ENCODE measurements at regions not wholly inside any gene's neighbourhood (a gene's known extent, or its start where the extent isn't known, plus 50 kb on each side); places are given as distances from the start of the nearest gene placed in this dataset.
"Not testable (repeated sequence)": the region's sequence is repeated elsewhere in the genome, so short reads cannot be mapped to it uniquely, and the experiment has no call there.

- no peak overlapping the region for H3K27ac Mint-ChIP-seq
- H3K36me3 Mint-ChIP-seq, result no peaks in the 10 kb centered on the region
- peaks cover 2% of the 10 kb centered on the region for H3K27me3 Mint-ChIP-seq
- no peak overlapping the region for H3K4me3 Mint-ChIP-seq
- H3K9me3 Mint-ChIP-seq, result no peaks in the 10 kb centered on the region
- no peaks in the 10 kb centered on the region for H3K4me1 Mint-ChIP-seq
Observed at GRCh38 chr1:94658221-94658620, 116.7 kb upstream of the F3 start.

GRCh38 chr1:94657776-94658175, 116.2 kb upstream of the F3 start:
- not testable (repeated sequence) for H3K4me3 Mint-ChIP-seq, H3K9me3 Mint-ChIP-seq, H3K36me3 Mint-ChIP-seq, H3K4me1 Mint-ChIP-seq, H3K27me3 Mint-ChIP-seq, H3K27ac Mint-ChIP-seq

GRCh38 chr1:94656967-94657366, 115.4 kb upstream of the F3 start:
- Mint-ChIP-seq H3K27ac (no peak overlapping the region), H3K9me3 (no peaks in the 10 kb centered on the region), H3K36me3 (no peaks in the 10 kb centered on the region), H3K4me3 (no peak overlapping the region), H3K27me3 (peaks cover 2% of the 10 kb centered on the region), H3K4me1 (no peaks in the 10 kb centered on the region)

GRCh38 chr1:94654919-94655318, 113.4 kb upstream of the F3 start:
- H3K27ac Mint-ChIP-seq, result no peak overlapping the region
- peaks cover 6% of the 10 kb centered on the region for H3K27me3 Mint-ChIP-seq
- H3K4me1 Mint-ChIP-seq, result no peaks in the 10 kb centered on the region
- H3K36me3 Mint-ChIP-seq, result no peaks in the 10 kb centered on the region
- no peak overlapping the region for H3K4me3 Mint-ChIP-seq
- H3K9me3 Mint-ChIP-seq, result no peaks in the 10 kb centered on the region

GRCh38 chr1:94654459-94654858, 112.9 kb upstream of the F3 start:
- H3K4me3 Mint-ChIP-seq, result no peak overlapping the region
- H3K4me1 Mint-ChIP-seq, result no peaks in the 10 kb centered on the region
- no peak overlapping the region for H3K27ac Mint-ChIP-seq
- H3K9me3 Mint-ChIP-seq, result no peaks in the 10 kb centered on the region
- no peaks in the 10 kb centered on the region for H3K36me3 Mint-ChIP-seq
- H3K27me3 Mint-ChIP-seq, result peaks cover 6% of the 10 kb centered on the region

- H3K27me3 Mint-ChIP-seq, result peaks cover 6% of the 10 kb centered on the region
- H3K36me3 Mint-ChIP-seq, result no peaks in the 10 kb centered on the region
- no peaks in the 10 kb centered on the region for H3K9me3 Mint-ChIP-seq
- H3K4me3 Mint-ChIP-seq, result no peak overlapping the region
- no peaks in the 10 kb centered on the region for H3K4me1 Mint-ChIP-seq
- H3K27ac Mint-ChIP-seq, result no peak overlapping the region
Observed at GRCh38 chr1:94654031-94654430, 112.5 kb upstream of the F3 start.

- Mint-ChIP-seq H3K4me1 (no peaks in the 10 kb centered on the region), H3K36me3 (no peaks in the 10 kb centered on the region), H3K27me3 (peaks cover 6% of the 10 kb centered on the region), H3K4me3 (no peak overlapping the region), H3K9me3 (no peaks in the 10 kb centered on the region), H3K27ac (no peak overlapping the region)
Observed at GRCh38 chr1:94653454-94653853, 111.9 kb upstream of the F3 start.

GRCh38 chr1:94651076-94651475, 109.5 kb upstream of the F3 start:
- Mint-ChIP-seq H3K36me3 (no peaks in the 10 kb centered on the region), H3K27ac (no peak overlapping the region), H3K9me3 (no peaks in the 10 kb centered on the region), H3K27me3 (peaks cover 7% of the 10 kb centered on the region), H3K4me1 (no peaks in the 10 kb centered on the region), H3K4me3 (no peak overlapping the region)

GRCh38 chr1:94650301-94650700, 108.7 kb upstream of the F3 start:
- Mint-ChIP-seq H3K4me3 (no peak overlapping the region), H3K27ac (no peak overlapping the region)

GRCh38 chr1:94648225-94649007, 106.9 kb upstream of the F3 start:
- no peaks in the 10 kb centered on the region for H3K9me3 Mint-ChIP-seq
- H3K36me3 Mint-ChIP-seq, result no peaks in the 10 kb centered on the region
- peaks cover 7% of the 10 kb centered on the region for H3K27me3 Mint-ChIP-seq
- no peak overlapping the region for H3K4me3 Mint-ChIP-seq
- H3K27ac Mint-ChIP-seq, result no peak overlapping the region
- H3K4me1 Mint-ChIP-seq, result no peaks in the 10 kb centered on the region

More at GRCh38 chr1:94650301-94650700, 108.7 kb upstream of the F3 start:
- Mint-ChIP-seq H3K27me3 (peaks cover 7% of the 10 kb centered on the region), H3K9me3 (no peaks in the 10 kb centered on the region), H3K36me3 (no peaks in the 10 kb centered on the region), H3K4me1 (no peaks in the 10 kb centered on the region)

GRCh38 chr1:94646786-94647555, 105.4 kb upstream of the F3 start:
- Mint-ChIP-seq H3K36me3 (no peaks in the 10 kb centered on the region), H3K4me1 (no peaks in the 10 kb centered on the region), H3K27ac (no peak overlapping the region), H3K4me3 (no peak overlapping the region), H3K27me3 (peaks cover 7% of the 10 kb centered on the region), H3K9me3 (no peaks in the 10 kb centered on the region)

- Mint-ChIP-seq H3K27me3 (peaks cover 7% of the 10 kb centered on the region), H3K9me3 (no peaks in the 10 kb centered on the region), H3K27ac (peak overlapping the region in 1 of 3 donors; percentile 23)
Observed at GRCh38 chr1:94646141-94646643, 104.6 kb upstream of the F3 start.

GRCh38 chr1:94644352-94644751, 102.8 kb upstream of the F3 start:
- H3K36me3 Mint-ChIP-seq, result no peaks in the 10 kb centered on the region
- no peak overlapping the region for H3K27ac Mint-ChIP-seq
- H3K9me3 Mint-ChIP-seq, result peaks cover 0 to 11% (median 3%) of the 10 kb centered on the region in 3 donors
- H3K4me1 Mint-ChIP-seq, result no peaks in the 10 kb centered on the region
- H3K27me3 Mint-ChIP-seq, result peaks cover 1% of the 10 kb centered on the region
- H3K4me3 Mint-ChIP-seq, result no peak overlapping the region

More at GRCh38 chr1:94646141-94646643, 104.6 kb upstream of the F3 start:
- Mint-ChIP-seq H3K4me1 (no peaks in the 10 kb centered on the region), H3K4me3 (no peak overlapping the region), H3K36me3 (no peaks in the 10 kb centered on the region)

GRCh38 chr1:94643819-94644218, 102.3 kb upstream of the F3 start:
- H3K9me3 Mint-ChIP-seq, result peaks cover 0 to 11% (median 3%) of the 10 kb centered on the region in 3 donors
- no peak overlapping the region for H3K4me3 Mint-ChIP-seq
- no peak overlapping the region for H3K27ac Mint-ChIP-seq
- peaks cover 1% of the 10 kb centered on the region for H3K27me3 Mint-ChIP-seq
- no peaks in the 10 kb centered on the region for H3K4me1 Mint-ChIP-seq
- no peaks in the 10 kb centered on the region for H3K36me3 Mint-ChIP-seq

- peaks cover 1% of the 10 kb centered on the region for H3K27me3 Mint-ChIP-seq
- H3K36me3 Mint-ChIP-seq, result no peaks in the 10 kb centered on the region
- no peak overlapping the region for H3K27ac Mint-ChIP-seq
- peaks cover 0 to 11% (median 4%) of the 10 kb centered on the region in 3 donors for H3K9me3 Mint-ChIP-seq
- H3K4me1 Mint-ChIP-seq, result no peaks in the 10 kb centered on the region
- H3K4me3 Mint-ChIP-seq, result no peak overlapping the region
Observed at GRCh38 chr1:94642617-94643321, 101.2 kb upstream of the F3 start.

Measured in IgD-negative memory B cell (primary cell).